ENCODE measurements at regions not wholly inside any gene's neighbourhood (a gene's known extent, or its start where the extent isn't known, plus 50 kb on each side); places are given as distances from the start of the nearest gene placed in this dataset.

- no peak for TF ChIP-seq POLR2A (IDR thresholded peaks at IDR 0.05; ENCODE audit: low read depth, low read length)
- no peak for TF ChIP-seq POLR2AphosphoS5 (IDR thresholded peaks at IDR 0.05; ENCODE audit: low read depth, low read length)
- TF ChIP-seq SPI1 (IDR thresholded peaks at IDR 0.05; ENCODE audit: low read depth, low read length), result no peak
- TF ChIP-seq TAF1 (IDR thresholded peaks at IDR 0.05; ENCODE audit: low read depth, low read length), result no peak
Observed at GRCh38 chr21:24302400-24302799, 1304.9 kb downstream of the MRPL39 start.
